ENCODE measurements at regions not wholly inside any gene's neighbourhood (a gene's known extent, or its start where the extent isn't known, plus 50 kb on each side); places are given as distances from the start of the nearest gene placed in this dataset.
A peak's percentile ranks its signal among the peaks of the same experiment; 100 is the strongest.
"Not testable (repeated sequence)": the region's sequence is repeated elsewhere in the genome, so short reads cannot be mapped to it uniquely, and the experiment has no call there.

DNA sequence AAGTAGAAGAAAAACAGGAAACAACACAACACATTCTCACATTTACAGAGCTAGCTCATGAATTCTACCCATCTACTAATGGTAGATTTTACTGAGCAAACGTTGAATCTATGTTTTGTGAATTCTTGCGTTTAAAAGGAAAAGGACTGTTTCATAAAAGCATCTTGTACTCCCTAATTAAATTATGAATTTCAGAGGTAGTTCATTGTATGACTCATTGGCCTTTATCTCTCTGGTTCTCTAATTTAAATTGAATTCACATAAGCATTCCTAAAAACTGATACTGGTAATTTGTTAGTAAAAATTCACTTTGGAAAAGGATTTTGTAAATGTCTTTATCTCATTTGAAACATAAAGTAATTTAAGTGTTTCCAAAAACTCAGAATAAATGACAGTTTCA, 687.3 kb downstream of the BRINP3 start:
- Histone ChIP-seq H3K79me2 (ENCODE audit: insufficient read depth, low read length) (no peaks in the 10 kb centered on the region), H3K27ac (ENCODE audit: low read depth, low read length) (no peak overlapping the region), H3K4me3 (ENCODE audit: insufficient read depth, low read length) (no peak overlapping the region), H3K36me3 (ENCODE audit: insufficient read depth, low read length) (no peaks in the 10 kb centered on the region), H3K4me2 (ENCODE audit: insufficient read depth, low read length) (no peak overlapping the region), H3K9me3 (ENCODE audit: low read depth, low read length) (no peaks in the 10 kb centered on the region), H3K27me3 (ENCODE audit: insufficient read depth, low read length) (no peaks in the 10 kb centered on the region), H4K20me1 (ENCODE audit: insufficient read depth, low read length) (no peaks in the 10 kb centered on the region), H3K4me1 (ENCODE audit: insufficient read depth, low read length) (no peaks in the 10 kb centered on the region), H2AFZ (ENCODE audit: low read length) (no peak overlapping the region)
- TF ChIP-seq, protein P1, sequence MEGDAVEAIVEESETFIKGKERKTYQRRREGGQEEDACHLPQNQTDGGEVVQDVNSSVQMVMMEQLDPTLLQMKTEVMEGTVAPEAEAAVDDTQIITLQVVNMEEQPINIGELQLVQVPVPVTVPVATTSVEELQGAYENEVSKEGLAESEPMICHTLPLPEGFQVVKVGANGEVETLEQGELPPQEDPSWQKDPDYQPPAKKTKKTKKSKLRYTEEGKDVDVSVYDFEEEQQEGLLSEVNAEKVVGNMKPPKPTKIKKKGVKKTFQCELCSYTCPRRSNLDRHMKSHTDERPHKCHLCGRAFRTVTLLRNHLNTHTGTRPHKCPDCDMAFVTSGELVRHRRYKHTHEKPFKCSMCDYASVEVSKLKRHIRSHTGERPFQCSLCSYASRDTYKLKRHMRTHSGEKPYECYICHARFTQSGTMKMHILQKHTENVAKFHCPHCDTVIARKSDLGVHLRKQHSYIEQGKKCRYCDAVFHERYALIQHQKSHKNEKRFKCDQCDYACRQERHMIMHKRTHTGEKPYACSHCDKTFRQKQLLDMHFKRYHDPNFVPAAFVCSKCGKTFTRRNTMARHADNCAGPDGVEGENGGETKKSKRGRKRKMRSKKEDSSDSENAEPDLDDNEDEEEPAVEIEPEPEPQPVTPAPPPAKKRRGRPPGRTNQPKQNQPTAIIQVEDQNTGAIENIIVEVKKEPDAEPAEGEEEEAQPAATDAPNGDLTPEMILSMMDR (IDR thresholded peaks at IDR 0.05; ENCODE audit: extremely low read depth, low read depth, low read length) = no peak
- DNase-seq (ENCODE audit: insufficient read length, low spot score, missing footprints) = no peak

DNA sequence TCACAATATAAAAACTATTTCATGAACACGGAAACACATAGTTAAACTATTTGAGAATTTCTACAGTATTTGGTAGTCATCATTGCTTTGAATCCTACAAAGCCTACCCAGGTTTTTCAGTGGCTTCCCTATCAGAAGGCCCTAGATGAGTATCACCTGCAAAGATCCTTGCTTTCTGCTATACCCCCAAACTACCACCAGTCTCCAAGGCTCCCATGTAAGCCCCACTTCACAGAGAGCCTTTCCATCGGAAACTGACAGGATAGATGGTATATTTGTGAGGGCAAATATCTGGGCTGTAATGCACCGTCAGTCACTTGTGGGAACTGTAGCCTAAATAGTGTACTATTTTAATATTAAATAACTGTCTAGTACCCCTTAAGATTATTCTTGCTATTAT, 674.3 kb downstream of the BRINP3 start:
- Histone ChIP-seq H3K4me3 (ENCODE audit: insufficient read depth, low read length) (no peak overlapping the region), H3K4me2 (ENCODE audit: insufficient read depth, low read length) (no peak overlapping the region), H3K36me3 (ENCODE audit: insufficient read depth, low read length) (no peaks in the 10 kb centered on the region), H4K20me1 (ENCODE audit: insufficient read depth, low read length) (no peaks in the 10 kb centered on the region), H2AFZ (ENCODE audit: low read length) (no peak overlapping the region), H3K4me1 (ENCODE audit: insufficient read depth, low read length) (no peaks in the 10 kb centered on the region), H3K27ac (ENCODE audit: low read depth, low read length) (no peak overlapping the region), H3K79me2 (ENCODE audit: insufficient read depth, low read length) (no peaks in the 10 kb centered on the region), H3K27me3 (ENCODE audit: insufficient read depth, low read length) (no peaks in the 10 kb centered on the region), H3K9me3 (ENCODE audit: low read depth, low read length) (no peaks in the 10 kb centered on the region)
- DNase-seq (ENCODE audit: insufficient read length, low spot score, missing footprints) = no peak
- TF ChIP-seq, protein P1 (IDR thresholded peaks at IDR 0.05; ENCODE audit: extremely low read depth, low read depth, low read length) = no peak

DNA sequence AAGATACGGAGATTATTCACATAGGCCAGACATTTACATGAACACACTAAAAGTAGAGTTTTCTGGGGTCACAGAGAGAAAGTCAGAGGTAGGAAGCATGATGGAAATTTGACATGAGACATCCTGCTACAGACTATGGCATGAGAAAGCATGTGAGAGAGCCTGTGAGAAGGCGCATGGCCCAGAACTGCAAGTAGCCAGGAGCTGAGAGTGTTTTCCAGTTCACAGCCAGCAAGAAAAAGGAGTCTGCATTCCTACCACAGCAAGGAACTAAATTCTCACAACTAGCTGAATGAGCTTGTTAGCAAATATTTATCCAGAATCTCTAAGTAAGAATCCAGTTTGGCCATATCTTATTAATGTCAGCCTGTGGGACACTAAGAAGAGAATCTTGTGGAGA, 673.3 kb downstream of the BRINP3 start:
- TF ChIP-seq, protein P1 (IDR thresholded peaks at IDR 0.05; ENCODE audit: extremely low read depth, low read depth, low read length) = no peak
- peak; percentile 4 for DNase-seq (ENCODE audit: insufficient read length, low spot score, missing footprints)
- H3K4me3 ChIP-seq (ENCODE audit: insufficient read depth, low read length) = no peak overlapping the region
- H3K4me1 ChIP-seq (ENCODE audit: insufficient read depth, low read length) = no peaks in the 10 kb centered on the region
- no peak overlapping the region for H3K27ac ChIP-seq (ENCODE audit: low read depth, low read length)
- no peaks in the 10 kb centered on the region for H3K79me2 ChIP-seq (ENCODE audit: insufficient read depth, low read length)
- H3K9me3 ChIP-seq (ENCODE audit: low read depth, low read length) = no peaks in the 10 kb centered on the region
- H3K27me3 ChIP-seq (ENCODE audit: insufficient read depth, low read length) = no peaks in the 10 kb centered on the region
- H2AFZ ChIP-seq (ENCODE audit: low read length) = no peak overlapping the region
- no peaks in the 10 kb centered on the region for H3K36me3 ChIP-seq (ENCODE audit: insufficient read depth, low read length)
- no peaks in the 10 kb centered on the region for H4K20me1 ChIP-seq (ENCODE audit: insufficient read depth, low read length)
- no peak overlapping the region for H3K4me2 ChIP-seq (ENCODE audit: insufficient read depth, low read length)

DNA sequence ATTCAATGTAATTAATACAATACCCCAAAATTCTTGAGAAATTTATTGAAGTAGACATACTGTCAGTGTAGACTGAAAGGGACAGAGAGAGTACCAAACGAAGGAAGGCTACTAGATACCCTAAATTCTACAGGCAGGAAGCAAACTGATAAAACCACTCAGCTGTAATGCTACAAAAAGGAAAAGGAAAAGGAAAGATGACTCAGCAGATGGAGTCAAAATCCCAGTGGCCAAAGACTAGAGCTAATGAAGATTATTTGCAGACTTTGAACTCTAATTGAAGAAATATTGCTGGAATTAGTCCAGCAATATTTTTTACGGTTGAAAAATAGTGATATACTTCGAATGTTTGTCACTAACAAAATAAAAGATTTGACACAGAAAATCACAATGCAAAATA, 671.9 kb downstream of the BRINP3 start:
- Histone ChIP-seq H3K4me1 (ENCODE audit: insufficient read depth, low read length) (no peaks in the 10 kb centered on the region), H3K27me3 (ENCODE audit: insufficient read depth, low read length) (no peaks in the 10 kb centered on the region), H3K4me2 (ENCODE audit: insufficient read depth, low read length) (no peak overlapping the region), H2AFZ (ENCODE audit: low read length) (no peak overlapping the region), H3K36me3 (ENCODE audit: insufficient read depth, low read length) (no peaks in the 10 kb centered on the region), H3K79me2 (ENCODE audit: insufficient read depth, low read length) (no peaks in the 10 kb centered on the region), H3K9me3 (ENCODE audit: low read depth, low read length) (no peaks in the 10 kb centered on the region), H3K27ac (ENCODE audit: low read depth, low read length) (no peak overlapping the region), H4K20me1 (ENCODE audit: insufficient read depth, low read length) (no peaks in the 10 kb centered on the region), H3K4me3 (ENCODE audit: insufficient read depth, low read length) (no peak overlapping the region)
- TF ChIP-seq, protein P1 (IDR thresholded peaks at IDR 0.05; ENCODE audit: extremely low read depth, low read depth, low read length) = no peak
- no peak for DNase-seq (ENCODE audit: insufficient read length, low spot score, missing footprints)

DNA sequence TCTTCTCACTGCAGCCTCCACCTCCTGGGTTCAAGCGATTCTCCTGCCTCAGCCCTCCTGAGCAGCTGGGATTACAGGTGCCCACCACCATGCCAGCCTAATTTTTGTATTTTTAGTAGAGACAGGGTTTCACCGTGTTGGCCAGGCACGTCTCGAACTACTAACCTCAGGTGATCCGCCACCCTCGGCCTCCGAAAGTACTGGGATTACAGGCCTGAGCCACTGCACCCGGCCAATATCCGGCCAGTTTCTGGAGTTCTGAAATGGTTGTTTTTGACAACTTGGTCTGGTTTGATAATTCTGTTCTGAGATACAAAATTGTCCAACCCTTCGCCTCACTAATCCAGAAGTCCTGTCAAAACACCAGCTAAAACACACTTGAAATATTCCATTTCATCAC, 667.0 kb downstream of the BRINP3 start:
- H3K36me3 ChIP-seq (ENCODE audit: insufficient read depth, low read length); H3K4me1 ChIP-seq (ENCODE audit: insufficient read depth, low read length); H3K4me2 ChIP-seq (ENCODE audit: insufficient read depth, low read length); H4K20me1 ChIP-seq (ENCODE audit: insufficient read depth, low read length); DNase-seq (ENCODE audit: insufficient read length, low spot score, missing footprints); H3K79me2 ChIP-seq (ENCODE audit: insufficient read depth, low read length); H3K27me3 ChIP-seq (ENCODE audit: insufficient read depth, low read length); H3K4me3 ChIP-seq (ENCODE audit: insufficient read depth, low read length); H3K27ac ChIP-seq (ENCODE audit: low read depth, low read length); H2AFZ ChIP-seq (ENCODE audit: low read length); H3K9me3 ChIP-seq (ENCODE audit: low read depth, low read length): not testable (repeated sequence)
